IMR-90 (cell line): ENCODE measurements at regions not wholly inside any gene's neighbourhood (a gene's known extent, or its start where the extent isn't known, plus 50 kb on each side); places are given as distances from the start of the nearest gene placed in this dataset.

ENCODE experiments used
- ATAC-seq: fragments of 200-7000 bp; cut with Tn5 transposase; 2 replicates; pipeline ENCODE4 v1.9.1; 2020; ENCODE audit warnings: low read depth, mild to moderate bottlenecking, moderate library complexity
- BruUV-seq: library from RNA; stranded (reverse); fragments of 400-500 nt; replicated peaks from 2 replicates; lab custom pipeline; 2021; lab: Mats Ljungman, UMichigan
- CTCF ChIA-PET: fragments of 300-600 bp; formaldehyde crosslinking; extraction: SDS; loops from one replicate; lab custom pipeline; 2021; ENCODE audit warnings: antibody characterized with exemption; lab: Yijun Ruan, JAX
- POLR2A ChIA-PET: fragments of 300-600 bp; sonication (Branson Sonifier 250); formaldehyde crosslinking; loops from one replicate; lab custom pipeline; 2022; ENCODE audit warnings: antibody characterized with exemption; ENCODE audit not compliant: unreplicated experiment; lab: Charles Lee
- DNase-seq: peaks from one replicate; pipeline ENCODE4 v3.0.0; 2013
- H2AFZ ChIP-seq: replicated peaks from 2 replicates; pipeline ENCODE3; 2013; ENCODE audit warnings: low read length, mild to moderate bottlenecking; ENCODE audit not compliant: poor library complexity
- H2AK5ac ChIP-seq: 2 replicates; pipeline ENCODE4 v1.6.1; 2013; ENCODE audit warnings: low read depth, low read length, inconsistent platforms
- H2AK9ac ChIP-seq: replicated peaks from 2 replicates; pipeline ENCODE3; 2013; ENCODE audit warnings: mild to moderate bottlenecking, low read depth, low read length, moderate library complexity; ENCODE audit not compliant: poor library complexity
- H2BK120ac ChIP-seq: 2 replicates; pipeline ENCODE4 v1.6.1; 2013; ENCODE audit warnings: low read depth, low read length, inconsistent platforms
- H2BK15ac ChIP-seq: 3 replicates; pipeline ENCODE4 v1.6.1; 2013; ENCODE audit warnings: low read depth, low read length, inconsistent platforms
- H2BK20ac ChIP-seq: 2 replicates; pipeline ENCODE4 v1.6.1; 2013; ENCODE audit warnings: low read depth, mild to moderate bottlenecking, inconsistent platforms, low read length, moderate library complexity
- H2BK5ac ChIP-seq: 2 replicates; pipeline ENCODE4 v1.6.1; 2013; ENCODE audit warnings: mild to moderate bottlenecking, low read depth, low read length, inconsistent platforms; ENCODE audit not compliant: poor library complexity, severe bottlenecking
- H3K14ac ChIP-seq: replicated peaks from 2 replicates; pipeline ENCODE4 v1.6.1; 2013; ENCODE audit warnings: low read depth, low read length, inconsistent platforms
- H3K18ac ChIP-seq: 2 replicates; pipeline ENCODE4 v1.6.1; 2013; ENCODE audit warnings: low read depth, low read length, control low read depth
- H3K23ac ChIP-seq: 2 replicates; pipeline ENCODE4 v1.6.1; 2013; ENCODE audit warnings: low read depth, low read length, inconsistent platforms
- H3K27ac ChIP-seq: 2 replicates; pipeline ENCODE4 v1.5.1; 2013; ENCODE audit warnings: mild to moderate bottlenecking, control low read depth, low read length; ENCODE audit not compliant: insufficient read depth
- H3K27me3 ChIP-seq: 2 replicates; pipeline ENCODE4 v1.6.1; 2013; ENCODE audit warnings: low read length; ENCODE audit not compliant: control insufficient read depth, insufficient read depth
- H3K36me3 ChIP-seq: 2 replicates; pipeline ENCODE4 v1.6.1; 2013; ENCODE audit warnings: low read length, mixed read lengths; ENCODE audit not compliant: control insufficient read depth, insufficient read depth
- H3K4ac ChIP-seq: 2 replicates; pipeline ENCODE4 v1.6.1; 2013; ENCODE audit warnings: low read depth, low read length, inconsistent platforms
- H3K4me1 ChIP-seq: 2 replicates; pipeline ENCODE4 v1.6.1; 2013; ENCODE audit warnings: low read length, mixed read lengths; ENCODE audit not compliant: control insufficient read depth, insufficient read depth
- H3K4me2 ChIP-seq: 2 replicates; pipeline ENCODE4 v1.6.1; 2013; ENCODE audit warnings: low read depth, mild to moderate bottlenecking, control low read depth, low read length, moderate library complexity
- H3K4me3 ChIP-seq: 2 replicates; pipeline ENCODE4 v1.5.1; 2013; ENCODE audit warnings: low read depth, mild to moderate bottlenecking, control low read depth, low read length, moderate library complexity; ENCODE audit not compliant: insufficient read depth
- H3K56ac ChIP-seq: 2 replicates; pipeline ENCODE4 v1.6.1; 2013; ENCODE audit warnings: low read length, inconsistent platforms; ENCODE audit not compliant: insufficient read depth; ENCODE audit errors: extremely low read depth
- H3K79me1 ChIP-seq, 2 experiments: 2 replicates each; pipeline ENCODE4 v1.6.1; 2013; ENCODE audit warnings: low read length in 2 of 2, inconsistent platforms in 1 of 2, low read depth in 1 of 2
- H3K9ac ChIP-seq: 2 replicates; pipeline ENCODE4 v1.6.1; 2013; ENCODE audit warnings: low read depth, low read length, control low read depth
- H3K9me1 ChIP-seq: 2 replicates; pipeline ENCODE4 v1.6.1; 2013; ENCODE audit warnings: low read length, inconsistent platforms; ENCODE audit not compliant: insufficient read depth
- H3K9me3 ChIP-seq: 2 replicates; pipeline ENCODE4 v1.6.1; 2013; ENCODE audit warnings: low read length; ENCODE audit not compliant: control insufficient read depth, insufficient read depth
- H4K20me1 ChIP-seq: 2 replicates; pipeline ENCODE4 v1.6.1; 2013; ENCODE audit warnings: low read length, inconsistent platforms; ENCODE audit not compliant: insufficient read depth
- H4K5ac ChIP-seq: 2 replicates; pipeline ENCODE4 v1.6.1; 2013; ENCODE audit warnings: mild to moderate bottlenecking, low read depth, low read length, control low read depth
- H4K8ac ChIP-seq, 2 experiments: 2 replicates each; pipeline ENCODE4 v1.6.1; 2013; ENCODE audit warnings: low read depth in 2 of 2, low read length in 2 of 2, control low read depth in 1 of 2, inconsistent platforms in 1 of 2
- H4K91ac ChIP-seq: 2 replicates; pipeline ENCODE4 v1.6.1; 2013; ENCODE audit warnings: low read depth, low read length, inconsistent platforms; ENCODE audit not compliant: insufficient read depth
- BHLHE40 ChIP-seq: fragments of 150-350 bp; IDR thresholded peaks from 2 replicates; pipeline ENCODE4 v1.6.1; 2016; ENCODE audit warnings: mild to moderate bottlenecking, low read depth, low read length
- CEBPB ChIP-seq: IDR thresholded peaks from 2 replicates; pipeline ENCODE4 v1.6.1; 2012; ENCODE audit warnings: low read depth, low read length, improper control_type of control experiment
- CHD1 ChIP-seq: IDR thresholded peaks from 2 replicates; pipeline ENCODE4 v1.6.1; 2012; ENCODE audit warnings: low read depth, low read length, improper control_type of control experiment
- FOS ChIP-seq: fragments of 150-350 bp; IDR thresholded peaks from 2 replicates; pipeline ENCODE4 v1.6.1; 2016; ENCODE audit warnings: low read depth, low read length
- MXI1 ChIP-seq: IDR thresholded peaks from 2 replicates; pipeline ENCODE4 v1.6.1; 2012; ENCODE audit warnings: low read depth, mild to moderate bottlenecking, low read length, moderate library complexity, borderline replicate concordance
- NFE2L2 ChIP-seq: fragments of 150-350 bp; IDR thresholded peaks from 2 replicates; pipeline ENCODE4 v1.6.1; 2016; ENCODE audit warnings: low read depth, mild to moderate bottlenecking, low read length
- POLR2A ChIP-seq: IDR thresholded peaks from 2 replicates; pipeline ENCODE4 v1.6.1; 2012; ENCODE audit warnings: mild to moderate bottlenecking, low read depth, low read length
- RAD21 ChIP-seq: IDR thresholded peaks from 2 replicates; pipeline ENCODE4 v1.6.1; 2012; ENCODE audit warnings: low read length, improper control_type of control experiment
- RCOR1 ChIP-seq: IDR thresholded peaks from 2 replicates; pipeline ENCODE4 v1.6.1; 2012; ENCODE audit warnings: mild to moderate bottlenecking, low read length, improper control_type of control experiment; ENCODE audit not compliant: insufficient replicate concordance
- SMC3 ChIP-seq: fragments of 150-350 bp; IDR thresholded peaks from 2 replicates; pipeline ENCODE4 v1.6.1; 2016; ENCODE audit warnings: low read depth, mild to moderate bottlenecking, antibody characterized with exemption, low read length, moderate library complexity
- WGBS, 2 experiments: methylation state at CpG; one replicate each; pipeline versions ENCODE4 v1.1.5 to v1.1.7; 2013; ENCODE audit warnings: missing lambda C conversion rate in 2 of 2; ENCODE audit not compliant: insufficient read length in 1 of 2; ENCODE audit errors: extremely low coverage in 2 of 2; 5-methylcytosine and 5-hydroxymethylcytosine counted together
- dilution Hi-C: fragments of 300-500 bp; cut with HindIII; formaldehyde crosslinking; loops from one replicate; pipeline ENCODE4 v1.14.3; 2018; ENCODE audit warnings: low sequenced_read_pairs; ENCODE audit not compliant: unreplicated experiment
- in situ Hi-C: fragments of 300-500 bp; cut with MboI; formaldehyde crosslinking; loops from 3 replicates; pipeline ENCODE4 v1.14.3; 2019; ENCODE audit warnings: low sequenced_read_pairs, inconsistent platforms, mixed read lengths
- intact Hi-C: fragments of 100-400 bp; cut with micrococcal nuclease; formaldehyde crosslinking; loops from 2 replicates; pipeline ENCODE4 v1.10.0; 2022
- TF ChIP-seq, protein P1 (sequence below): conservative IDR thresholded peaks from 2 replicates; pipeline ENCODE4 v1.5.1; 2012; ENCODE audit warnings: mild to moderate bottlenecking, low read depth, low read length, improper control_type of control experiment
- TF ChIP-seq, protein P2 (sequence below): fragments of 150-350 bp; IDR thresholded peaks from 2 replicates; pipeline ENCODE4 v1.6.1; 2016; ENCODE audit warnings: low read depth, mild to moderate bottlenecking, low read length, moderate library complexity, borderline replicate concordance

DNA sequence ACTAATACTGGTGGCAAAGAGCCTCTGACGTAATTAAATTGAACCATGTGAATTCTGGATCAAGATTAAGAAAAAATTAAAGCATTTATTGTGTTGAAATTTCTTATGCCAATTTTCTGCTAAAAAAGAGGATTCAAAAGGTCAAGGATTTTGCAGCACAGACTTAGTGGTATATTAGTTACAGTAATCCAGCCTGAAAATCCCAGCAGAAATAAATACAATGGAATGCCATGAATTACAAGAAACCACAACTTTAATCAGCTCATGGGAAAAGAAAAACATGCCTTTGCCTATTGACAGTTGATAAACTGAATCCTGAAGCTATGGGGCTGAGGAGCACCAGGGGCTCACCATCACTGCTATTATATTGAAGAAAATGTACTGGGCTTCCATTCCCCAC, 114.8 kb upstream of the SATB2 start:
- H3K4me2 ChIP-seq: no peak overlapping the region

More for the DNA sequence above, 114.8 kb upstream of the SATB2 start:
- no peak overlapping the region for H3K18ac ChIP-seq
- no peaks in the 10 kb centered on the region for H3K79me1 ChIP-seq
- H4K91ac ChIP-seq: no peak overlapping the region
- DNase-seq: no peak
- H2BK20ac ChIP-seq: no peak overlapping the region
- no peak overlapping the region for H3K56ac ChIP-seq
- no peak overlapping the region for H4K8ac ChIP-seq
- no peak overlapping the region for H2AFZ ChIP-seq
- no peak overlapping the region for H3K4ac ChIP-seq
- no peak overlapping the region for H3K27ac ChIP-seq
- no peak overlapping the region for H2AK5ac ChIP-seq
- no peak overlapping the region for H3K23ac ChIP-seq
- H4K5ac ChIP-seq: no peak overlapping the region
- H3K9me1 ChIP-seq: no peaks in the 10 kb centered on the region
- BruUV-seq: no TSS peak
- no peaks in the 10 kb centered on the region for H3K9me3 ChIP-seq
- H3K14ac ChIP-seq: no peak overlapping the region
- dilution Hi-C loops (no loop called here), in situ Hi-C loops (no loop called here), intact Hi-C loops (no loop called here)
- H2BK15ac ChIP-seq: no peak overlapping the region
- H3K9ac ChIP-seq: no peak overlapping the region
- no peak overlapping the region for H2BK5ac ChIP-seq
- H3K4me1 ChIP-seq: no peaks in the 10 kb centered on the region
- no peaks in the 10 kb centered on the region for H3K36me3 ChIP-seq
- WGBS, 2 experiments: no CpG with 5 or more reads among the region's 1 CpG
- no peak for ATAC-seq
- H3K4me3 ChIP-seq: no peak overlapping the region
- no peaks in the 10 kb centered on the region for H3K27me3 ChIP-seq
- no peaks in the 10 kb centered on the region for H4K20me1 ChIP-seq
- H2AK9ac ChIP-seq: no peak overlapping the region
- CTCF ChIA-PET: no interaction called here
- POLR2A ChIA-PET: no interaction called here
- no peak for TF ChIP-seq RAD21
- TF ChIP-seq, protein P1, sequence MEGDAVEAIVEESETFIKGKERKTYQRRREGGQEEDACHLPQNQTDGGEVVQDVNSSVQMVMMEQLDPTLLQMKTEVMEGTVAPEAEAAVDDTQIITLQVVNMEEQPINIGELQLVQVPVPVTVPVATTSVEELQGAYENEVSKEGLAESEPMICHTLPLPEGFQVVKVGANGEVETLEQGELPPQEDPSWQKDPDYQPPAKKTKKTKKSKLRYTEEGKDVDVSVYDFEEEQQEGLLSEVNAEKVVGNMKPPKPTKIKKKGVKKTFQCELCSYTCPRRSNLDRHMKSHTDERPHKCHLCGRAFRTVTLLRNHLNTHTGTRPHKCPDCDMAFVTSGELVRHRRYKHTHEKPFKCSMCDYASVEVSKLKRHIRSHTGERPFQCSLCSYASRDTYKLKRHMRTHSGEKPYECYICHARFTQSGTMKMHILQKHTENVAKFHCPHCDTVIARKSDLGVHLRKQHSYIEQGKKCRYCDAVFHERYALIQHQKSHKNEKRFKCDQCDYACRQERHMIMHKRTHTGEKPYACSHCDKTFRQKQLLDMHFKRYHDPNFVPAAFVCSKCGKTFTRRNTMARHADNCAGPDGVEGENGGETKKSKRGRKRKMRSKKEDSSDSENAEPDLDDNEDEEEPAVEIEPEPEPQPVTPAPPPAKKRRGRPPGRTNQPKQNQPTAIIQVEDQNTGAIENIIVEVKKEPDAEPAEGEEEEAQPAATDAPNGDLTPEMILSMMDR: no peak
- no peak for TF ChIP-seq BHLHE40
- no peak for TF ChIP-seq RCOR1
- no peak for TF ChIP-seq POLR2A
- TF ChIP-seq, protein P2, sequence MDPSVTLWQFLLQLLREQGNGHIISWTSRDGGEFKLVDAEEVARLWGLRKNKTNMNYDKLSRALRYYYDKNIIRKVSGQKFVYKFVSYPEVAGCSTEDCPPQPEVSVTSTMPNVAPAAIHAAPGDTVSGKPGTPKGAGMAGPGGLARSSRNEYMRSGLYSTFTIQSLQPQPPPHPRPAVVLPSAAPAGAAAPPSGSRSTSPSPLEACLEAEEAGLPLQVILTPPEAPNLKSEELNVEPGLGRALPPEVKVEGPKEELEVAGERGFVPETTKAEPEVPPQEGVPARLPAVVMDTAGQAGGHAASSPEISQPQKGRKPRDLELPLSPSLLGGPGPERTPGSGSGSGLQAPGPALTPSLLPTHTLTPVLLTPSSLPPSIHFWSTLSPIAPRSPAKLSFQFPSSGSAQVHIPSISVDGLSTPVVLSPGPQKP: no peak
- no peak for TF ChIP-seq FOS
- TF ChIP-seq MXI1: no peak
- no peak for TF ChIP-seq NFE2L2
- TF ChIP-seq CEBPB: no peak
- no peak for TF ChIP-seq SMC3
- no peak for TF ChIP-seq CHD1
- H2BK120ac ChIP-seq: no peak overlapping the region
